GM21515 (cell line): ENCODE measurements at regions not wholly inside any gene's neighbourhood (a gene's known extent, or its start where the extent isn't known, plus 50 kb on each side); places are given as distances from the start of the nearest gene placed in this dataset.

Experiments
- ATAC-seq: cut with Tn5 transposase; IDR thresholded peaks from one replicate; pipeline ENCODE4 v1.9.1; 2021; ENCODE audit not compliant: unreplicated experiment

DNA sequence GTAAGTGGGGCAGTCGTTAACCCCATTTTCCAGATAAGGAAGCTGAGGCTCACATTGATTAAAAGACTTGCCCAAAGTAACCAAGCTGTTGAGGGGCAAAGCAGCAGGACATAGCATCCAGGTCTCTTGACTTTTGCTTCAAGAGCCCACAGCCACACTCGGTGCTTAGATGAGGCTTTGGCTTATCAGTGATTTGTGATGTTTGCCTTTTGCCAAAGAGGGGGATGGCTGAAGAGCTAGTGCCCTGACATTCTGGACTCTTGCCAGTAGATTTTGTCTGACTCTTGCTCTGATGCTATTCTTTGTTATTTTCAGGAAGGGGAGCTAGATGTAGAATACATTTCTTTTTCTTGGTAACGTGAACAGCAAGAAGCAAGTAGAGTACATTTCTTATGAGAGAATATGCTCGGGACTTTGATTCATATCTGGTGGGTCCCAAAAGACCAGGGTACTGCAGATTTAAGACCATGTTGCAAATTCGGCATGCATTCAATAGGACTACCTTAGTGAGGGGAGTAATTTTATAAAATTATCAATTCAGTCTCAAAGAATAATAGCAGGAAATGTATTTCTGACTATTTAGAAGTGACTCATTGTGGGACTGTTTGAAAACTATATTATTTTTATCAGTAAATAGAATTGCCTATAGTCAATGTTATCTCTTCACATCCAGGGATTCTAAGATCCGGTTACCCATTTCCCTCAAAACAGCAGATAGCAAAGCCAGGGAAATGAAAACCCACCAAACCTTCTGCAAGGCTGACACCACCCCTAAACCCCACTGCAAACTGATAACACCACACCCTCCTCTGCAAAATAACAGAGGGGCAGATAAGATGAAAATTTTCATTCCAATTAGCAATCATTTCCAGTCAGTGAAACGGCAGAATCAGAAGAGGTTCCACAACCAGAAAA is 180.0 kb upstream of the BMPER start:
- ATAC-seq: no peak

DNA sequence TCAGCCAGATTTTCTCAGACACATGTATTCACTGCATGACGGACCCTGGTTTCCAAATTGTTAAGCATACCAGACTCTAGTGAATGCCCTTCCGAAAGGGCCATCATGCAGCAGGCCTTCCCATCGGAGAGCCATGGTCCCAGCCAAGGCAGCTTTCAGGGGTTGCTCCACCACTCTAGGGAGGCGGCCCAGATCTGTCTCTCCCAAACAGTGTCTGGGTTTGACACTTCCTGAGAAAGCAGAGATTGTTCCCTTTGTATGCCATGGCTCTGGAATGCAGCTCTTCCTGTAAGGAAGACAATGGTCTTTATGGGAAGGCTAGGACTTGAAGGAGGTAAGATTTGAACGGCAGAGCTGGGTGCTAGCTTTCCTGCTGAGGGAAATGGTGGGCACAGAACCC is 178.8 kb upstream of the BMPER start:
- ATAC-seq: no peak

DNA sequence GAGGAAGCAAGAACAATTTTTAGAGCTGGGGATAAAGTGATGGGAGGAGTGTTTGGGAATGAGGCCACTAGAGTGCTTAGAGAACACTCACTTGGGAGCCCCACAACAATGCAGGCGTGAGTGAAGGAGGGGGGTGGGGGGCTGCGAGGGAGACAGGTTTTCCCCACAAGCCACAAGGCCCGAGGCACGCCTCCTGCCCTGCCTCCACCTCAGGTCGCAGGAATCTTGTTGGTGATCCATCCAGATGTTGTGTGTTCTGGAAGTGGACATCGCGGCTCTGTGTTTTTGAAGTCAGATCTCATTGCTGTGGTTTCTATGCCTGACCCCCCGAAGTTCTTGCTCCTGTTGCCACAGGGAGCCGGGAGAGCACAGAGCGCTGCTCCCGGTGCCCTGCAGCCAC is 178.0 kb upstream of the BMPER start:
- no peak for ATAC-seq

DNA sequence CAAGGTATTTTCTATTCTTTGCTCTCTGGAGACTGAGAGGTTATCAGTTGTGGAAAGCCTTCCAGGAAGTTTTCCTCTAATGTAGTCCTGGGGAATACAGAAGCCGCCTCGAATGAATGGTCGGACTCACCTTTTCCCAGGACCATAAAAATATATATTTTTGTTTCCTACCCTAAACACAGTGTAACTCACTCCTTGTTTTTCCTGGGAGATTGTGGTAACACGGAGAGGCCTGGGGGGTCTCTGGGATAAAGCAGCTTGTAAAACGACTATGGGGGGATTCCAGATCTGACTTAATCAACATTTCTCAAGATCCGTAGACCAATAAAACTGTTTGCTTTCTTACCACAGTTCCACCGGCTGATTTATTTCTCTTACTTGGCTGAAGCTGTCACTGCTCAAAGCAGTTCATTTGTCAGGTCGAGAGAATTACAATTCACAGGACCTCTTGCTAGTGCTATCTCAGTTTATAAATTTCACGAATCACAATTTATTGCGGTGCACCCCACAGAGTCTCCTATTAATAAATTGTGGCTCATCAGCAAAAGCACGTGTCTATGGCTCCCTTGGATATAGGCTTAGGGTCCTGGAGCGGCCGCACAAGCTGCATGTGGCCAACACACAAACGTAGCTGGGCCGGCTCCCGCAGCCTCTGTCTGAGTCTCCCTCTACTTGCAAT is 176.3 kb upstream of the BMPER start:
- no peak for ATAC-seq

DNA sequence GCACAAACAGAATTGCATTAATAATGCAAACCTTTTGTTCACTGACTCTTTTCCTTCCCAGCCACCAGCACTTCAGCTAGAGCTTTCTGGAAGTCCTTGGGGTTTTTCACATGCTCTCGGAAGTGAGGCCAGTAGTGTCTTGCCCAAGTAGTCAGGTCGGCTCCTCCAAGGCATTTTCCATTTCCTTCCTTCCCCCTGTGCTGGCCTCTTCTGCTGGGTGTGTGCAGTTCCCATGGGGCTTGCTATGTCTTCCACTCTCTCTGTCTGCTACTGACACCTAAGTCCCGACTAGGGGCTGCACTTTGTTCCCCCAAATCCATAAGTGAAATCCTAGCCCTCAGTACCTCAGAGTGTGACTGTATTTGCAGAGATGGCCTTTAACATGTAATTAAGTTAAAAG is 175.6 kb upstream of the BMPER start:
- no peak for ATAC-seq

DNA sequence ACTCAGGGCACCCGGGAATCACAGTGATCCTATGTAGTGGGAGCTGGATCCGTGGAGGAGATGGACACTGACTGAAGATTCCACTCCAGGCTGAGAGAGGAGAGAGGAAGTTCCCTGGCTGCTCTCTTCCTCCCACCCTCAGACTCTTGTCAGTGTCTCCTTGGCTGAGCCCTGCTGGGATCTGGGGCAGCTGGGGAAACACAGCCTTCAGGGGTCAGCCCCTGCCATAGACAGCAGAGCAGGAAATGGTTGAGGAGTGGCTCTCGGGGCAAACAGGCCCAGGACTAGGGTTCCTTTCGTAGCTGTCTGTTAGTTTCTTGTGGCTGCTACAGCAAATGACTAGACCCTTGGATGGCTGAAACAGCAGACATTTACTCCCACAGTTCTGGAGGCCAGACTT is 174.4 kb upstream of the BMPER start:
- ATAC-seq: no peak

DNA sequence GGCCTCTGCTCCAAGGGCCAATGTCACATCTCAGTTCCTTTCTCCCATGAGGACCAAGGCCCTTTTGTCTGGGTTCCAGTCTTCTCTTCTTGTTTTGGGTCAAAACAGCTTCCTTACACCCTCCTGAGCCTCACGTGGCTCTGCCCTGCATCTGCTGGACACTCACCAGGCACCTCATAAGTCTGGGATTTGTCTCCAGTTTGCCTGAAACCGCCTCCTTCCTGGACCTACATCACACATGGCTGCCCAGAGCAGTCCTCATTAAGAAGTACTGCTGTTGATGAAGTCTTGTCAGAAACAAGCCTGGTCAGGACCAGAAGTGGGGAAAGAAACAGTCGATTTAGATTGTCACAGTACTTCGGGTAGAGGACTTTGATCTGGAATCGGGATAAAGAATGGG is 173.4 kb upstream of the BMPER start:
- ATAC-seq: no peak

DNA sequence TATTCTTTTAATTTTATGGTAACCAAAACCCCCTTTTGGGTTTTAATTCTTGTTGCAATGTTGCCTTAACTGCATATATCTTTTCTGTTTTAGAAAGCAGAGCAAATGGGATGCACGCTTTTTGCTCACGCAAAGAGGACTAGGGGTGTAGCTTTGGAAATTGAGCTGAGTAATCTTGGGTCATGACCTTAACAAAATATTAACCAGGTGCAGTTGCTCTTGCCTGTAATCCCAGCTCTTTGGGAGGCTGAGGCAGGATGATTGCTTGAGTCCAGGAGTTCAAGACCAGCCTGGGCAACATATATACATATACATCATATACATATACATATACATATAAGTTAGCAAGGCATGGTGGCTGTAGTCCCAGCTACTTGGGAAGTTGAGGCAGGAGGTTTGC is 172.9 kb upstream of the BMPER start:
- ATAC-seq: no peak

DNA sequence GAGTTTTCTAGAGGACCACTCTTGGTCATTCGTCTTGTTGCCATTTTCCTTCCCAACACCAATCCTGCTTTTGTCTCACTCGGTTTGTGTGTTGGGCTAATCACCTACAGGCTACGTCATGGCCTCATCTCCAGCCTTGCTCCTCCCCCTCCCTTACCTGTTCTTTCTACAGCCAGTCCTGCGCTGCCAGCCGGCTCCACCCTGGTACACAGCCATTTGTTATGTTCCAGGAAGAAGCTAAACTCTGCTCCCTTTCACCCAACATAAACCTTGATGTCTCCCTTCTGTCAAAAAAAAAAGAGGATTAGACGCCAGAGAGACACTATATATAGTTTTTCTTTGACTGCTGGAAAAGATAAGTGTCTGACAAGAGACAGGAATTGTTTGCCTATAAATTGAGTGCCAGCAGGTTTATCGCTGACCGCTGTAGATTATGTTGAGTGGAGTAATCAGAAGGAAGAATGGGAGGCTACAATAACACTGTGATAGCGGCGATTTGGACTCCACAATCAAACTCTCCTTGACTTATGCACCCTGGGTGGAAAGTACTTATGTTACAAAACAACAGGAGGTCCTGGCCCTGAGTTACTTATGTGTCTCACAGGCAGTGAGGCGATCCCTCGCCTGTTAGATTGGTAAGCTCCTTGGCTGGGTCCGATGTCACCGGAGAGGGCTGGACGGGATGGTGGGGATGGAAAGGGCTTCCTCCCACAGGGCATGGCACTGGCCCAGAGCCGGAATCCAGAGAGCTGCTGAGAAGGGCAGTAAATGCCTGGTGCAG is 171.3 kb upstream of the BMPER start:
- no peak for ATAC-seq

DNA sequence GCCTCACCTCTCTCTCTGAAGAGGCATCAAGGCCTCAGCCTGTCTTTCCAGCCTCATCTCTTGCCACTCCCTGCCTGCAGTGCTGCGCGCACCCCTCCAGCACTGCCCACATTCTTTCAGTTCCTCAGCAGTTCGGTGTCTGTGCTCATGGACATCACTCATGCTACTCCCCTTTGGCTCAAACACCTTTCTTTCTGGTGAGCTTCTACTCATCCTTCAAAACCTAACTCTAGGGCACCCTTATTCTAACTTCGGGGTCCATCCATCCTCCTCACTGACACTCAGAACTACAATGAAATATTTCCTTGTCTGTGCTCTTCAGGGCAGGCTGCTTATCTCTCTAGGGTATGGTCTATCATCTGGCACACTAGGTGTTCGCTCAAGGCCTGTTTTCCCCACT is 169.9 kb upstream of the BMPER start:
- ATAC-seq: no peak

DNA sequence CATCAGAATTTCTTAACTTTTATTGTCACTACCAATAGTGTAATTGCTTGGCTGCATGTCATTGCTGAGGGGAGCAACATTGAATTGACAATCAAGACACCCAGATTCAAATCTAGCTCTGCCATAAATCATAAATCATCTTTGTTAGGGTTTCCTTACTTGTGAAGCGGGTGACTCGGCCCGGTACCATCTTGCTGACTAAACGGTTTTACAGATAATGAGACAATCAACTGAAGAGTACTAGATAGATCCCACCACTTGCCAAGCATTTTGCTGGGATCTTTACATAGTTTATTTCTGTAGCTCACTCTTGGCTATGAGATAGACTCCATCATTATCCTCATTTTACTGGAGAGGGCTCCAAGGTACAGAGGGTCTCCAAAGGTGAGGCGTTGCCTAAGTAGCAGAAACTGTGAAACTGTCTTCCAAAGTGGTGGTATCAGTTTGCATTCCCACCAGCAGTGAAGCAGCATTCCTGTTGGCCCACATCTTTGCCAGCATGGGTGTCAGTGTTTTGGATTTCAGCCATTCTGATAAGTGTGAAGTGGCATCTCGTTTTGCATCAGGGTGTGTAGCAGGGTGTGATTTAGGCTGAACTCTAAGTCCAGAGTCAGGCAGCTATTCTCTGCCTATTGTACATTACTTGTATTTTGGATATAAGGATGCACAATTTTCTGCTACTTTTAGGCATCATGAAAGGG is 168.7 kb upstream of the BMPER start:
- ATAC-seq: no peak

DNA sequence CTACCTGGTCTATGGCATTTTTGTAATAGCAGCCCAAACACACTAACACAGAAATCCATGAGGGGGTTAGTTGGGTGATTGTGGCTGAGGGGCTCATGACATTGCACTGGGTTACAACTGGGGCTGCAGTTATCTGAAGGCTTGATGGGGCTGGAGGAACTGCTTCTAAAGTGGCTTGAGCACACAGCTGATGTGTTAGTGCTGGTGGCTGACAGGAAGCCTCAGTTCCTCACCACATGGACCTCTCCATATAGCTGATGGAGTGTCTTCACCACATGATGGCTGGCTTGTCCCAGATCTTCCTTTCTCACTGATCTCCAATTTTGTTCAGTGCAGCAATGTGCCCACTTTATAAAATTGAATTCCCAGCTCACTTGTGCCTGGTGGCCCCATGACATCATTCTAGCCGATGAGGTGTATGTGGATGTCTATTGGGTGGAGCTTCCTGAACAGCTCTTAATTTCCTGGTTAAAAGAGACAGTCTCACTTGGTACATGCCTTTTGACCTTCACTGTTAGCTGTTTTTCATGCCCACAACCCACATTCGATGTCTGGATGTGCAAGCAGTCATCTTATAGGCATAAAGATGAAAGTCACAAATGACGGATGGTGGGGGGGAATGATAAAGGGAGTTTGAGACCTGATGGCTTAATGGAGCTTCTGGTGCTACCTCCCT is 166.9 kb upstream of the BMPER start:
- ATAC-seq: no peak

DNA sequence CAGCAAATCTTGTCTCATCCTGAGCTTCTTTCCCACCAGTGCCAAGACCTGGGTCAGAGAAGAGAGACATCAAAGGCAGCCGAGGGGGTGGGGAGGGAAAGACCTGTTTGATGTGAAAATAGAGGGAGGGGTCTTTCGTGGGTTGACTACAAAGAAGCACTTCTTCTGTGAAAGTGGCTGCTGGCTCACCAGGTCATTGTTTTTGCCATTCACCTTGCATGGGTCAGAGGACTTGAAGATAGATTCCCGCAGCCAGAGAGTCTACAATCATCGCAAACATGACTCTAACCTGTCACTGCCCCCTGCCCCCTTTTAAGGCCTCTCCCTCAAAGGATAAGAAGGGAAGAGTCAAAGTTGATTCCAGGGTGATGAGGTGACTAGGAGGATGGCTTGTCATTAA is 166.1 kb upstream of the BMPER start:
- ATAC-seq: no peak

DNA sequence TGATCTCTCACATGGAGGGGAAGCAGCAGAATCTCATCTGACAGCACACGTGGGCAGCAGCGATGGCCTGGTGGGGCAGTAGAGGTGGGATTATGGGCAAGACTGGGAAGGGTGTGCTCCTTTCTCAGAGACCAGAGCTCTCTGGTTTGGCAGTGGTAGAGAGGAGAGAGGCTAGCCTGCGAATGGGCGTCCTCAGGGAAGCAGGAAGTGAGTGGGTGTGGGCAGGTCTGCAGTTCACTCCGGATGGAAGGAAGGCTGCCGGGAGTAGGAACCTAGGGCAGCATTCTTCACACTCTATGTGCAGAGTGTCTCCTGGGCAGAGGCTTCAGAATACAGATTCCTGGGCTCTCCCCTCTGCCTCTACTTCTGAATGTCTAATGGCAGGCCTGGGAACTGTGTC is 162.8 kb upstream of the BMPER start:
- ATAC-seq: no peak

DNA sequence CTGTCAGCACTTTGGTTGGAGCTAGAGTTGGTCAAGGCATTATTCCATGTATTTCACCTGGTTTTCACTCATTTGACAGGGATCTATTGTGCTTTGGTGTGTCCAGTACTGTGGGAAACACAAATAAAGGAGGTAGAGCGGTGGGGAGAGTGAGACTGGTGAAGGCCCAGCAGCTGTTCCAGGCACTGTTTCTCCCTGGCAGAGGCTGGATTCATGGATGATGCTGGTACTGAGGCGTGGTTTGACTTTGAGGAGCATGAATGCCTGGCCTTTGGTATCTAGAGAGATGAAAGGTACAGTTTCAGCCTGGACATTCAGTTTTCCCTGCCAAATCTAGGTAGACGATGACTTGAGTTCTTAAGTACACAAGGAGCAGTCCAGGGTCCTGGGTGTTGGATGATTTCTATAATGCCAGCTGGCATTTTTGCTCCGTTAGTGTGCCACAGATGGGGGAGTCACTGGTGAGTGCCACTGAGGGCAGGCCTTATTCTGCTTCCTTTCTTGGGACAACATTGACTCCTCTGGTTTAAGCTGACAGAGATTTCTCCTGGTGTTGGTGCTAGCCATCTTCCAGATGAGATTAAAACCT is 162.2 kb upstream of the BMPER start:
- no peak for ATAC-seq

DNA sequence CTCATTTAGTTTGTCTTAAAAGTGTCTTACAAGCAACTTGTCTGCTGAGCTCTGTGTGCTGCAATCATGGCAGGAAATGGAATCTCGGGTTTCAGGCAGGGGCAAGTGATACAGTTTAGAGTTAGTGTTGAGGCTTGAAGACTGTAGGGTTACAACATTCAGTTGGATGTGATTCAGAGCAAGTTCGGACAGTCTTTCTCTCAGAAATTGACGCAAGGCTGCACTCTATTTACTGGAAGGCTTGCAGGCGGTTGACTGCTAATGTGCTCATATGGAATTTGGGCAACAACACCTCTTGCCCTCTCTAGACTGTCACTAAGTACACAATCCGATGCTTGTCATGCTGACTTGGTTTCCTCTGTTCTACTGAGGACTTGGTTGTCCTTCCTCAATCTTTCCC is 161.7 kb upstream of the BMPER start:
- no peak for ATAC-seq

DNA sequence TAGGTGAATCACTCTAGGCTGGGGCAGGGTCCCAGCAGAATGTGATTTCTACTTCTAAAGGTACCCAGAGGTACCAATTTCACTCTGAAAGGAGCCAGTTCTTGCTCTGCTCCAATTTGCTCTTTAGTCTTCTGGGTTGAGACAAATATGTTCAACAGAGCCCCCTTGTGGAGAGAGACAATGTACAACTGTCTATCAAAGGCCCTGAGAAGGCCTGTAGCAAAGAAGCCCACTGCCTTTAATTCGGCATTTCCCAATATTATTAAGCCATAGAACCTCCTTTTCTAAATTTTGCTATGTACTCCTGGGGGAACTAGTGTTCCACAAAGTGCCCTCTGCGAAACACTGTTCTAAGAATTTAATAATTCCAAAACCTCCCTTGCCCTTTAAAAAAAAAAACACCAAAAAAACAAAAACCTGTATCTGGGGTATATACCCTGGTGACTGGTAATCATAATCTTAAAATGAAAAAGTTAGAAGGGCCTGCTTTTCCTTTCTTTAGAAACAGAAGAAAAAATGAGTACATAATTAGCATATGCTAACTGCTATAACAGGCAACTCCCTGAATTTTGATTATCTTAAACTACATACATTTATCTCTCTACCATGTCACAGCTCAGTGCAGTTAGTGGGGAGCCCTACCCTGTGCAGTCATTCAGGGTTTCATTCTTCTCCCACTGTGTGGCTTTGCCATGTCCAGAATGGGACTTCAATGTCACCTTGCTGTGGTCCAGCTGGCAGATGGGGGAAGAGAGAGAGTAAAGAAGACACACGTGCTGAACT is 160.9 kb upstream of the BMPER start:
- no peak for ATAC-seq

DNA sequence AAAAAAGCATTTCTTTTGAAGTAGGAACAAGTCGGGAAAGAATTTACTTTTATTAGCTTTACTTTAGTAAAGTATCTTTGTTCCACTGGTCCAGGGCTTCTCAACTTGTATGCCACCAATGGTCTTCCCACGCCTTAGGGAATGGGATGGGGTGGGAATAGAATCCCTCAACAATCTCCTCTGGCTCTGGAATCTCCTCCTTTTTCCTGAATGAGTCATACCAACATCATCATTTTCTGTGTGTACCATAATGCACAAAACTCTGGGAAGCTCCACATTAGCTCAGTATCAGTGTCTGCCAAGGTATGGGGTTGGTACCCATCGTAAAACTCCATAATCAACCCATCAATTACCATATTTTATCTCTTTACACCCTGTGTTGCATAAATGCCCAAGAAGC is 159.4 kb upstream of the BMPER start:
- no peak for ATAC-seq

DNA sequence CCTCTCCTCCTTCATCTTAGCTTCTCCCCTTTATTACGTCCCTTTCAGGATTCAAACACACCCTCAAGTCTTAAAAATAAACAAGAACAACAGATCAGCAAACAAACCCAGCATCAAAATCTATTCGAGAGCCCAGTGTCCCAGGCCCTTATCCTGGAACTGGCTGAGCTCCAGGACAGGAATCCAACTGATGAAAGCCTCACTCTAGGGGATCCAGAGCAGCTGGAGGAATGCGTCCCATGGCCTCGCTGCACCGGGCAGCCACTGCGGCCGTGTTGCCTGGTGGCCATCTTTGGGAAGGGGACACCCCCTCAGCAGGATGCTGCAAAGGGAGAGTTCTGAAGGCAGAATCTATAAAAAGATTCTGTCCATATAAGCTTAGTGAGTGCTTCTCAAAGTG is 156.5 kb upstream of the BMPER start:
- no peak for ATAC-seq

DNA sequence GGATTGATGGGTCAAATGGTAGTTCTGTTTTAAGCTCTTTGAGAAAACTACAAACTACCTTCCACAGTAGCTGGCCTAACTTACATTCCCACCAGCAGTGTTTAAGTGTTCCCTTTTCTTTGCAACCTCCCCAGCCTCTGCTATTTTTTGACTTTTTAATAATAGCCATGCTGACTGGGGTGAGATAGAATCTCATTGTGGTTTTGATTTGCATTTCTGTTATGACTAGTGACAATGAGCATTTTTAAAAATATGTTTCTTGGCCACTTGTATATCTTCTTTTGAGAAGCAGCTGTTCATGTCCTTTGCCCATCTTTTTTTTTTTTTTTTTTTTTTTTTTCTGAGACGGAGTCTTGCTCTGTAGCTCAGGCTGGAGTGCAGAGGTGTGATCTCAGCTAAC is 155.2 kb upstream of the BMPER start:
- ATAC-seq: peak; percentile 91
